Loucy (cell line): ENCODE measurements at regions not wholly inside any gene's neighbourhood (a gene's known extent, or its start where the extent isn't known, plus 50 kb on each side); places are given as distances from the start of the nearest gene placed in this dataset.

Experiments used
- H2AFZ ChIP-seq: fragments of 200-600 bp; sonication (generic); 2 replicates; pipeline ENCODE4 v1.6.0; 2016; ENCODE audit warnings: antibody characterized with exemption, mild to moderate bottlenecking, low read length, moderate library complexity
- H3F3A ChIP-seq: fragments of 200-600 bp; 2 replicates; pipeline ENCODE4 v1.6.0; 2016; ENCODE audit warnings: antibody characterized with exemption, low read depth, mild to moderate bottlenecking
- H3K27me3 ChIP-seq: fragments of 200-600 bp; sonication (generic); 2 replicates; pipeline ENCODE4 v1.6.1; 2014; ENCODE audit warnings: low read length, mild to moderate bottlenecking; ENCODE audit not compliant: insufficient read depth, poor library complexity, severe bottlenecking
- H3K36me3 ChIP-seq: fragments of 200-600 bp; sonication (generic); 2 replicates; pipeline ENCODE4 v1.6.1; 2016; ENCODE audit warnings: low read length; ENCODE audit not compliant: insufficient read depth
- H3K4me1 ChIP-seq: fragments of 200-600 bp; sonication (generic); 2 replicates; pipeline ENCODE4 v1.5.1; 2014; ENCODE audit warnings: low read length, mild to moderate bottlenecking; ENCODE audit not compliant: insufficient read depth, poor library complexity, severe bottlenecking
- H3K4me2 ChIP-seq: fragments of 200-600 bp; sonication (generic); 2 replicates; pipeline ENCODE4 v1.6.0; 2014; ENCODE audit warnings: antibody characterized with exemption, low read length, low read depth, mild to moderate bottlenecking; ENCODE audit not compliant: poor library complexity, severe bottlenecking
- H3K4me3 ChIP-seq: fragments of 200-600 bp; sonication (generic); 2 replicates; pipeline ENCODE4 v1.5.1; 2014; ENCODE audit warnings: low read length, mild to moderate bottlenecking, mixed read lengths; ENCODE audit not compliant: poor library complexity, severe bottlenecking
- H3K79me2 ChIP-seq: fragments of 200-600 bp; sonication (generic); 2 replicates; pipeline ENCODE4 v1.6.1; 2014; ENCODE audit warnings: low read length; ENCODE audit not compliant: insufficient read depth
- H3K9ac ChIP-seq: fragments of 200-600 bp; sonication (generic); 2 replicates; pipeline ENCODE4 v1.6.0; 2014; ENCODE audit warnings: mild to moderate bottlenecking, low read depth, low read length, moderate library complexity; ENCODE audit not compliant: poor library complexity, severe bottlenecking
- H3K9me2 ChIP-seq: fragments of 200-600 bp; sonication (generic); replicated peaks from 2 replicates; pipeline ENCODE4 v1.6.1; 2016; ENCODE audit warnings: low read depth, low read length, mixed read lengths
- H3K9me3 ChIP-seq: fragments of 200-600 bp; sonication (generic); 2 replicates; pipeline ENCODE4 v1.6.1; 2014; ENCODE audit warnings: mild to moderate bottlenecking, antibody characterized with exemption, low read length, low read depth; ENCODE audit not compliant: insufficient read depth
- H4K20me1 ChIP-seq: fragments of 200-600 bp; sonication (generic); 2 replicates; pipeline ENCODE4 v1.6.0; 2014; ENCODE audit warnings: antibody characterized with exemption, low read length, mild to moderate bottlenecking; ENCODE audit not compliant: insufficient read depth, poor library complexity, severe bottlenecking
- CTCF ChIP-seq: fragments of 200-600 bp; sonication (generic); conservative IDR thresholded peaks from 2 replicates; pipeline ENCODE4 v1.5.1; 2014; ENCODE audit warnings: mild to moderate bottlenecking, antibody characterized with exemption, low read length
- EZH2phosphoT487 ChIP-seq: fragments of 200-600 bp; IDR thresholded peaks from 2 replicates; pipeline ENCODE4 v1.6.1; 2018; ENCODE audit warnings: antibody characterized with exemption, mild to moderate bottlenecking, moderate library complexity, borderline replicate concordance

GRCh38 chr13:27005556-27005955, 166.1 kb downstream of the USP12 start:
- Histone ChIP-seq H3K9me3 (no peaks in the 10 kb centered on the region), H3K79me2 (no peaks in the 10 kb centered on the region), H4K20me1 (no peaks in the 10 kb centered on the region), H2AFZ (no peak overlapping the region), H3K4me2 (no peak overlapping the region), H3K4me3 (no peak overlapping the region), H3K27me3 (no peaks in the 10 kb centered on the region), H3K9me2 (no peaks in the 10 kb centered on the region), H3K4me1 (no peaks in the 10 kb centered on the region), H3K36me3 (no peaks in the 10 kb centered on the region), H3F3A (no peaks in the 10 kb centered on the region), H3K9ac (no peak overlapping the region)
- TF ChIP-seq CTCF (no peak), EZH2phosphoT487 (no peak)

GRCh38 chr13:27004866-27005265, 166.7 kb downstream of the USP12 start:
- Histone ChIP-seq H3K4me2 (no peak overlapping the region), H3F3A (no peaks in the 10 kb centered on the region), H3K79me2 (no peaks in the 10 kb centered on the region), H3K4me3 (no peak overlapping the region), H3K9me3 (no peaks in the 10 kb centered on the region), H3K36me3 (no peaks in the 10 kb centered on the region), H3K9ac (no peak overlapping the region), H3K27me3 (no peaks in the 10 kb centered on the region), H4K20me1 (no peaks in the 10 kb centered on the region), H3K4me1 (no peaks in the 10 kb centered on the region), H2AFZ (no peak overlapping the region), H3K9me2 (no peaks in the 10 kb centered on the region)
- no peak for TF ChIP-seq CTCF
- no peak for TF ChIP-seq EZH2phosphoT487

- Histone ChIP-seq H3F3A (no peaks in the 10 kb centered on the region), H3K9me2 (no peaks in the 10 kb centered on the region), H3K4me3 (no peak overlapping the region), H3K36me3 (no peaks in the 10 kb centered on the region), H4K20me1 (no peaks in the 10 kb centered on the region), H3K79me2 (no peaks in the 10 kb centered on the region), H3K4me2 (no peak overlapping the region), H3K9ac (no peak overlapping the region), H3K27me3 (no peaks in the 10 kb centered on the region), H2AFZ (no peak overlapping the region), H3K4me1 (no peaks in the 10 kb centered on the region), H3K9me3 (no peaks in the 10 kb centered on the region)
- TF ChIP-seq CTCF (no peak), EZH2phosphoT487 (no peak)
Observed at GRCh38 chr13:27004326-27004725, 167.3 kb downstream of the USP12 start.
